ENCODE measurements at regions not wholly inside any gene's neighbourhood (a gene's known extent, or its start where the extent isn't known, plus 50 kb on each side); places are given as distances from the start of the nearest gene placed in this dataset.

DNA sequence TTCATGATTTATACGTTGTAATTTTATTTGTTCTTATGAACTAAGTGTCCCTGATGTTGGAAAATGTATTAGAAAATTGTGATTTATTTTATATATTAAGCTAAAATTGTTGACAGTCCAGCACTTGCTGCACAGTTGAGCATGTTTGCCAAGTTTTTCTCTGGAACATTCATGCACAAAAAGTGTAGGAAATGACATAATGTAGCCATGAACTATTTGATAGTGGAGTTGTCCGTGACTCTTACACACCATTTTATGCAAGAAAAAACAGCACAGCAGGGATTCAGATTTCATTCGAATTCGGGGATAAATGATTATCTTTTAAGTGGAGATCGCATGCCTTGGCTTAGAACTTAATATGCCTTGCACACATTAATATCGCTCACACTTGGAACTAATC, 708.6 kb upstream of the WWC1 start:
- intact Hi-C loops (cut with DNase I), result no loop called here

DNA sequence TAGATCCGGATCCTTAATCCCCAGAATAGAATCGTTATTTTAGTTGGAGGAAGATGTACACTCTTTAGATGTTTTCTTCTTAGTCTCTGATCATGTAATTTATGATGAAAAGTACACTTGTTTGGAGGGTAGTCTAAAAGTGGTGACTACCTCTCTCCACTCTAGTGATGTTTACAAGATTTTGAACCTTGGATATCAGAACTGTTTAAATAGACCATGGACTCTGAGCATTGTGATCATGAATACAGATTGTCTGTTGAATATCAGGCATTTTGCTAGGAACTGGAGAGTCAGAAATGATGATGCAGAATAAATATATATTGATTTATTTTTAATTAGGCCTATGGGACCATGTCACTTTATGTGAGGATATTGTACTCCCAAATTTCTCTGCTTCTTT, 706.3 kb upstream of the WWC1 start:
- intact Hi-C loops (cut with DNase I), result no loop called here
- no peak for DNase-seq
- Histone ChIP-seq H3K27me3 (no peaks in the 10 kb centered on the region), H3K9me3 (no peaks in the 10 kb centered on the region), H3K36me3 (no peaks in the 10 kb centered on the region), H3K27ac (no peak overlapping the region), H3K4me3 (replicated peaks in 1 of 3) (no peak overlapping the region), H3K4me1 (no peaks in the 10 kb centered on the region)
- WGBS, 2 donors, result 92 to 95% methylated on average over 2 of the region's 2 CpGs
- no peak for TF ChIP-seq POLR2A (IDR thresholded peaks at IDR 0.05)
- TF ChIP-seq, protein P1, sequence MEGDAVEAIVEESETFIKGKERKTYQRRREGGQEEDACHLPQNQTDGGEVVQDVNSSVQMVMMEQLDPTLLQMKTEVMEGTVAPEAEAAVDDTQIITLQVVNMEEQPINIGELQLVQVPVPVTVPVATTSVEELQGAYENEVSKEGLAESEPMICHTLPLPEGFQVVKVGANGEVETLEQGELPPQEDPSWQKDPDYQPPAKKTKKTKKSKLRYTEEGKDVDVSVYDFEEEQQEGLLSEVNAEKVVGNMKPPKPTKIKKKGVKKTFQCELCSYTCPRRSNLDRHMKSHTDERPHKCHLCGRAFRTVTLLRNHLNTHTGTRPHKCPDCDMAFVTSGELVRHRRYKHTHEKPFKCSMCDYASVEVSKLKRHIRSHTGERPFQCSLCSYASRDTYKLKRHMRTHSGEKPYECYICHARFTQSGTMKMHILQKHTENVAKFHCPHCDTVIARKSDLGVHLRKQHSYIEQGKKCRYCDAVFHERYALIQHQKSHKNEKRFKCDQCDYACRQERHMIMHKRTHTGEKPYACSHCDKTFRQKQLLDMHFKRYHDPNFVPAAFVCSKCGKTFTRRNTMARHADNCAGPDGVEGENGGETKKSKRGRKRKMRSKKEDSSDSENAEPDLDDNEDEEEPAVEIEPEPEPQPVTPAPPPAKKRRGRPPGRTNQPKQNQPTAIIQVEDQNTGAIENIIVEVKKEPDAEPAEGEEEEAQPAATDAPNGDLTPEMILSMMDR (IDR thresholded peaks at IDR 0.05), result no peak

More for the DNA sequence above, 708.6 kb upstream of the WWC1 start:
- Histone ChIP-seq H3K9me3 (no peaks in the 10 kb centered on the region), H3K4me3 (replicated peaks in 1 of 3) (no peak overlapping the region), H3K4me1 (no peaks in the 10 kb centered on the region), H3K27me3 (no peaks in the 10 kb centered on the region), H3K27ac (no peak overlapping the region), H3K36me3 (no peaks in the 10 kb centered on the region)
- no peak for DNase-seq
- 68 to 78% methylated on average over 6 of the region's 6 CpGs for WGBS, 2 donors
- TF ChIP-seq, protein P1 (IDR thresholded peaks at IDR 0.05), result no peak
- no peak for TF ChIP-seq POLR2A (IDR thresholded peaks at IDR 0.05)

DNA sequence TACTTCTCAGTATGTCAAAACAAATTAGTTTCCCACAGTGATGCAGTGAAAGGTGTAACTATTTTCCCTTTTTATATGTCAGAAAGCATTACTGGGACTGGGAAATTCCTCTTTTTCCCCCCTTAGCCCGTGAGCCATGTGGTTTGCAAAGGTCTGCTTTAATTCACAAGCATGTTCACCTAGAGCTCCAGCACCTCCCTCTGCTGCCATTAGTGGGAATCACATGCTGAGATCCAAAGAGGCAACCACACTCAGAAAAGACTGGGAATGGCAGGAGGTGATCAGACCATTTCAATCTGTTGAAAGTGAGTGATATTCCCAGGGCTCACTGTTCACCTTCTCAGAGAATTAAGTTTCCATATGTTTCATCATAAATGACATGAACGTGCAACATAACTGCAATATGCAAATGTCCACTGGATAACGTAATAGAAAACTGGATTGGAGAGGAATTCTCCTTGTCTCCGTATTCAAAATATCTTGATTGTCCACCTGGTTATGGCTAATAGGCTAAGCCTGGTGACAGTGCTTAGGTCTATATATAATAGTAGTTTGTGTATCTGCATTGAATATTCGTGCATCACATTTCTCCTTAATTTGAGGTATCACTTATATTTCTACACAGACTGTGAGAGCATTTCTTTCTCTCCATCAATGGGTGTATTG, 703.5 kb upstream of the WWC1 start:
- Histone ChIP-seq H3K4me1 (no peaks in the 10 kb centered on the region), H3K27me3 (no peaks in the 10 kb centered on the region), H3K36me3 (no peaks in the 10 kb centered on the region), H3K9me3 (no peaks in the 10 kb centered on the region), H3K27ac (no peak overlapping the region), H3K4me3 (replicated peaks in 1 of 3) (no peak overlapping the region)
- peak; percentile 28 to 33 for DNase-seq
- 66 to 75% methylated on average over 5 of the region's 5 CpGs for WGBS, 2 donors
- no peak for TF ChIP-seq POLR2A (IDR thresholded peaks at IDR 0.05)
- TF ChIP-seq, protein P1 (IDR thresholded peaks at IDR 0.05), result peak in 4 of 6 experiments; percentile 15 to 54 (median 48)
- intact Hi-C loops (cut with DNase I), result no loop called here

DNA sequence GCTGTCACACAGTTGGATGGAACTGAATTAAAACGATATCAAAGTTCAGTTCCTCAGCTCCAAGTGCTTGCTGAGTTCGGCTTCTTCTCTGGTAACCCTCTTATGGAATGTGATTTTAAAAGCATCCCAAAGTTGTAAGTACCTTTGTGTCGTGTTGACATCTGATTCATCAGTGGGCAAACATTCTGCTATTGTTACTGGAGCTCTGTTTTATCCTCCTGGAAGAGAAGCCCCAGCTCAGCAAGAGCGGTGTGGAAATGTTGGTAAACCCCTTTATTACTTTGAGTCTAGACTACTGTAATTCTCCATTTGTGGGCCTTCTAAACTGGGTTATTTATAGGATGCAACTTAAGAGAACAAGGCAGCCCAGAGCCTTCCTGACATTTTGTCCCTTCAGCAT, 699.3 kb upstream of the WWC1 start:
- Histone ChIP-seq H3K27me3 (no peaks in the 10 kb centered on the region), H3K9me3 (no peaks in the 10 kb centered on the region), H3K4me1 (no peaks in the 10 kb centered on the region), H3K36me3 (no peaks in the 10 kb centered on the region), H3K27ac (no peak overlapping the region), H3K4me3 (replicated peaks in 1 of 3) (no peak overlapping the region)
- intact Hi-C loops (cut with DNase I), result no loop called here
- no peak for TF ChIP-seq POLR2A (IDR thresholded peaks at IDR 0.05)
- TF ChIP-seq, protein P1 (IDR thresholded peaks at IDR 0.05), result no peak
- DNase-seq, result no peak
- WGBS, 2 donors, result 87 to 92% methylated on average over 4 of the region's 4 CpGs

DNA sequence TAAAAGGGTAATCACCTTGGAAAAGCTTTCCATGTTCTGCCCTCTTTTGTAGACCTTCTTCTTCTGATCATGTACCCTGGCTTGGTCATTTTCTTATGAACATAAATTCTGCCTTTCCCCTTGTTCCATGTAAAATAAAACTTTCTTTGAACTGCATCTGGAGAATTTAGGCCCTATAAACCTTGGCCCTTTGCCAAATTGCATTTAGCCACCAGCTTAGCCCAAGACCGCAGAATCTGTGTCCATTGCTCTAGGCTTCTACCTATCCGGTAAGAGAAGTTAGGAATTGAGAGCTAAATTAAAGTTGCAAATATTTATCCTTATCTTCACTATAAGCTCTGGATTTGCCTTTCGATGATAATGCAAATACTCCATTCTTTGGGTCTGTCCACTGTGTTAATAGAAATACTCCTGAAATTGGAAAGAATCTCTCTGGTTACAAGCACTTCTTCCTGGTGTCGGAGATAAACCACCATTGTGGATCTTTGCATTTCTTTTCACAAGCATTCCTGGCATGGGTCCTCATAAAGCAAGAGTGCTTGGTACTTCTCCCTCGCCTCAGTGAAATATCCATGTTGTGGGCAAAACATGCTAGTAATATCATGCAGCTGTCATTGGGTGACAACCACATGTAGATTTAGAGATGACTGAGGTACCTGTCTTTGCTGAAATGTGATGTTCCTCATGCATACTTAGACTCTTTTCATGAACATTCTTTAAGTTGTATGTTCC, 698.0 kb upstream of the WWC1 start:
- TF ChIP-seq, protein P1 (IDR thresholded peaks at IDR 0.05), result no peak
- no peak for TF ChIP-seq POLR2A (IDR thresholded peaks at IDR 0.05)
- H3K27me3 ChIP-seq, result no peaks in the 10 kb centered on the region
- intact Hi-C loops (cut with DNase I), result no loop called here

More for the DNA sequence above, 698.0 kb upstream of the WWC1 start:
- no peaks in the 10 kb centered on the region for H3K36me3 ChIP-seq
- H3K4me1 ChIP-seq, result no peaks in the 10 kb centered on the region
- H3K9me3 ChIP-seq, result no peaks in the 10 kb centered on the region
- 96 to 97% methylated on average over 5 of the region's 5 CpGs for WGBS, 2 donors
- no peak overlapping the region for H3K4me3 ChIP-seq (replicated peaks in 1 of 3)
- H3K27ac ChIP-seq, result no peak overlapping the region
- DNase-seq, result no peak

Data from thyroid gland (tissue), 4 donors.